Heart left ventricle (tissue), 16 donors: ENCODE measurements at regions not wholly inside any gene's neighbourhood (a gene's known extent, or its start where the extent isn't known, plus 50 kb on each side); places are given as distances from the start of the nearest gene placed in this dataset.
"Not testable (repeated sequence)": the region's sequence is repeated elsewhere in the genome, so short reads cannot be mapped to it uniquely, and the experiment has no call there.

Experiments
- ATAC-seq, 4 donors: fragments of 200-7000 bp; cut with Tn5 transposase; one replicate each; pipeline ENCODE4 v1.9.1; 2020 to 2022; ENCODE audit warnings: moderate library complexity in 4 of 4, mild to moderate bottlenecking in 3 of 4, moderate number of reproducible peaks in 1 of 4
- DNase-seq, 5 donors: peaks; one replicate each; pipeline ENCODE4 v3.0.0-alpha.2; 2020
- H3K27ac ChIP-seq, 12 donors: fragments of 200-600 bp; sonication (generic) in 4 of 12; one replicate each; pipeline versions ENCODE4 v1.5.0 to v1.8.0; 2016 to 2022; ENCODE audit warnings: mild to moderate bottlenecking in 2 of 12
- H3K27me3 ChIP-seq, 9 donors: fragments of 200-600 bp; sonication (generic) in 2 of 9; one replicate each; pipeline versions ENCODE4 v1.5.1 to v1.8.0; 2016 to 2022; ENCODE audit warnings: mild to moderate bottlenecking in 3 of 9
- H3K36me3 ChIP-seq, 9 donors: fragments of 200-600 bp; sonication (generic) in 2 of 9; one replicate each; pipeline versions ENCODE4 v1.5.0 to v1.8.0; 2018 to 2022; ENCODE audit warnings: mild to moderate bottlenecking in 2 of 9
- H3K4me1 ChIP-seq, 12 donors: fragments of 200-600 bp; sonication (generic) in 4 of 12; one replicate each; pipeline versions ENCODE4 v1.5.0 to v1.8.0; 2016 to 2022; ENCODE audit warnings: mild to moderate bottlenecking in 3 of 12
- H3K4me3 ChIP-seq, 12 donors: fragments of 200-600 bp; sonication (generic) in 4 of 12; one replicate each; pipeline versions ENCODE4 v1.5.0 to v1.8.0; 2017 to 2022; ENCODE audit warnings: mild to moderate bottlenecking in 9 of 12, moderate library complexity in 4 of 12
- H3K9me3 ChIP-seq, 12 donors: fragments of 200-600 bp; sonication (generic) in 4 of 12; one replicate each; pipeline versions ENCODE4 v1.5.0 to v1.8.0; 2016 to 2022; ENCODE audit warnings: mild to moderate bottlenecking in 1 of 12
- CTCF ChIP-seq, 12 donors: fragments of 200-600 bp; sonication (generic) in 4 of 12; IDR thresholded peaks; one replicate each; pipeline versions ENCODE4 v1.5.0 to v1.8.0; 2018 to 2022; ENCODE audit warnings: antibody characterized with exemption in 12 of 12, mild to moderate bottlenecking in 5 of 12
- POLR2A ChIP-seq, 2 donors: fragments of 450-650 bp; IDR thresholded peaks; one replicate each; pipeline ENCODE4 v1.6.1; 2017; ENCODE audit warnings: antibody characterized with exemption in 2 of 2, mild to moderate bottlenecking in 2 of 2, moderate library complexity in 2 of 2
- WGBS, 4 donors: extraction: QIAGEN DNeasy Blood & Tissue Kit in 2 of 4; methylation state at CpG; one replicate each; pipeline versions ENCODE4 v1.1.5 to v1.1.7; 2013 to 2018; 5-methylcytosine and 5-hydroxymethylcytosine counted together
- intact Hi-C, 10 donors: fragments of 100-400 bp; cut with DNase I; formaldehyde crosslinking; loops; one replicate each; pipeline versions ENCODE4 v1.11.1 to v1.14.2; 2022
- donor health status: ischemic (EF 13 %, LVEDD 7.1; RV severe dilation, severe dysfunction).
- donor health status: healthy with polysubstance abuse.
- donor health status: DM: no; HTN: yes; CAD: no.
- donor health status: DM: no; HTN: no; CAD: no.
- donor health status: ischemic (EF 25% LVEDD 6.9; RV normal size, moderate dysfunction).
- donor health status: ischemic (EF 25% LVEDD 5.7; RV mildly dilated, moderate dysfunction).
- donor health status: healthy.
- donor health status: DM: yes; HTN: yes; CAD: no.
- donor health status: ischemic (EF 35%, LVEDD 5.7; RV mildly dilated, moderate dysfunction).
- donor health status: nonischemic (EF 11% LVEDD 7.7; RV severe dilation, severe dysfunction).
- donor health status: DM: yes; HTN: yes; CAD: no.
- donor health status: PGD.
- donor health status: ischemic (EF 29% LVEDD 5.4; RV normal size, mild dysfunction).
- donor health status: nonischemic (EF 23%, LVEDD 6.1; RV moderate dilation, normal function).

GRCh38 chr1:217040711-217041455, 317.7 kb upstream of the ESRRG start:
- 53 to 71% (median 63%) methylated on average over 1 of the region's 1 CpG for whole genome bisulfite sequencing, 4 donors
- no peak for ATAC-seq
- H3K36me3 ChIP-seq = no peaks in the 10 kb centered on the region
- H3K4me3 ChIP-seq = no peak overlapping the region
- no peak for DNase-seq
- H3K4me1 ChIP-seq = peaks cover 0 to 21% (median 3%) of the 10 kb centered on the region in 12 donors
- H3K9me3 ChIP-seq = peaks cover 0 to 18% (median 8%) of the 10 kb centered on the region in 12 donors
- intact Hi-C loops = loop anchor here in 1 of 10 donors (5.0 kb wide), 1 partner anchor 539 kb away; no protein-coding TSS in a partner anchor
- no peak overlapping the region for H3K27ac ChIP-seq
- no peaks in the 10 kb centered on the region for H3K27me3 ChIP-seq
- TF ChIP-seq POLR2A (IDR thresholded peaks at IDR 0.05) = no peak
- TF ChIP-seq CTCF (IDR thresholded peaks at IDR 0.05) = no peak

GRCh38 chr1:217039926-217040325, 316.7 kb upstream of the ESRRG start:
- TF ChIP-seq POLR2A (IDR thresholded peaks at IDR 0.05) = no peak
- TF ChIP-seq CTCF (IDR thresholded peaks at IDR 0.05) = no peak
- Histone ChIP-seq H3K36me3 (no peaks in the 10 kb centered on the region), H3K9me3 (peaks cover 0 to 18% (median 8%) of the 10 kb centered on the region in 12 donors), H3K4me3 (no peak overlapping the region), H3K27me3 (no peaks in the 10 kb centered on the region), H3K27ac (no peak overlapping the region), H3K4me1 (peaks cover 0 to 21% (median 3%) of the 10 kb centered on the region in 12 donors)
- WGBS, 4 donors = 85 to 88% (median 87%) methylated on average over 2 of the region's 2 CpGs
- intact Hi-C loops = loop anchor here in 1 of 10 donors (5.0 kb wide), 1 partner anchor 538 kb away; no protein-coding TSS in a partner anchor
- no peak for DNase-seq
- no peak for ATAC-seq

- DNase-seq, H3K27ac ChIP-seq, H3K4me3 ChIP-seq, intact Hi-C loops, ATAC-seq, H3K27me3 ChIP-seq, H3K36me3 ChIP-seq: not testable (repeated sequence)
- Histone ChIP-seq H3K9me3 (peaks cover 0 to 18% (median 8%) of the 10 kb centered on the region in 12 donors), H3K4me1 (peaks cover 0 to 21% (median 3%) of the 10 kb centered on the region in 12 donors)
- WGBS, 4 donors = 87 to 94% (median 88%) methylated on average over 3 of the region's 3 CpGs
These were observed 315.9 kb upstream of the ESRRG start for GRCh38 chr1:217039139-217039538.

- Histone ChIP-seq H3K27ac (no peak overlapping the region), H3K27me3 (no peaks in the 10 kb centered on the region), H3K36me3 (no peaks in the 10 kb centered on the region), H3K4me3 (no peak overlapping the region), H3K4me1 (peaks cover 0 to 15% (median 3%) of the 10 kb centered on the region in 12 donors), H3K9me3 (peaks cover 0 to 18% (median 8%) of the 10 kb centered on the region in 12 donors)
- DNase-seq = no peak
- intact Hi-C loops = no loop called here
- no peak for ATAC-seq
- TF ChIP-seq CTCF (IDR thresholded peaks at IDR 0.05) (no peak), POLR2A (IDR thresholded peaks at IDR 0.05) (no peak)
- 50 to 78% (median 73%) methylated on average over 3 of the region's 3 CpGs for WGBS, 4 donors
These were observed 313.5 kb upstream of the ESRRG start for GRCh38 chr1:217036757-217037156.
